ENCODE measurements at regions not wholly inside any gene's neighbourhood (a gene's known extent, or its start where the extent isn't known, plus 50 kb on each side); places are given as distances from the start of the nearest gene placed in this dataset.

DNA sequence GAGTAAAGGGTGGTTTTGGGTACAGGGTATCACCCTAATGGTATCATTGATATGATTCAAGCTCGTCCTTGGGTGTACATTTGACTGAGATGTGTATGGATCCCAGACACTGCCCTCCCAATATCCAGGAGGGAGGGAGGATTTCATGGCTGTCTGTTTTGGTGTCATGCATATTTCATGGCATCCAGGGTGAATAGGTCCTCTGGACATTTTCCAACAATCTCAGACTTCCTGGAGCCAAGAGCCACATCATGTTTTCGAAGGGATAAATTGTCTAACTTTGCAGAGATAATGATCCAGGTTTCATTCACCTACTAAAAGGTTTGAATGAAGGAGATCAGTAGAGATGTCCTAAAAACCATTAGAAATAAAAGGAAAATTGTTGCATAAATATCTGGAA lies 431.9 kb downstream of the SHISA9 start:
- TF ChIP-seq, protein P1, sequence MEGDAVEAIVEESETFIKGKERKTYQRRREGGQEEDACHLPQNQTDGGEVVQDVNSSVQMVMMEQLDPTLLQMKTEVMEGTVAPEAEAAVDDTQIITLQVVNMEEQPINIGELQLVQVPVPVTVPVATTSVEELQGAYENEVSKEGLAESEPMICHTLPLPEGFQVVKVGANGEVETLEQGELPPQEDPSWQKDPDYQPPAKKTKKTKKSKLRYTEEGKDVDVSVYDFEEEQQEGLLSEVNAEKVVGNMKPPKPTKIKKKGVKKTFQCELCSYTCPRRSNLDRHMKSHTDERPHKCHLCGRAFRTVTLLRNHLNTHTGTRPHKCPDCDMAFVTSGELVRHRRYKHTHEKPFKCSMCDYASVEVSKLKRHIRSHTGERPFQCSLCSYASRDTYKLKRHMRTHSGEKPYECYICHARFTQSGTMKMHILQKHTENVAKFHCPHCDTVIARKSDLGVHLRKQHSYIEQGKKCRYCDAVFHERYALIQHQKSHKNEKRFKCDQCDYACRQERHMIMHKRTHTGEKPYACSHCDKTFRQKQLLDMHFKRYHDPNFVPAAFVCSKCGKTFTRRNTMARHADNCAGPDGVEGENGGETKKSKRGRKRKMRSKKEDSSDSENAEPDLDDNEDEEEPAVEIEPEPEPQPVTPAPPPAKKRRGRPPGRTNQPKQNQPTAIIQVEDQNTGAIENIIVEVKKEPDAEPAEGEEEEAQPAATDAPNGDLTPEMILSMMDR (IDR thresholded peaks at IDR 0.05), result no peak
- TF ChIP-seq POLR2A (IDR thresholded peaks at IDR 0.05), result no peak
